HepG2 (cell line): ENCODE measurements at regions not wholly inside any gene's neighbourhood (a gene's known extent, or its start where the extent isn't known, plus 50 kb on each side); places are given as distances from the start of the nearest gene placed in this dataset.

Experiments
- CTCF ChIP-seq: sonication (generic); formaldehyde crosslinking; IDR thresholded peaks from 2 replicates; pipeline ENCODE4 v1.5.0; 2020; ENCODE audit warnings: mild to moderate bottlenecking, missing genetic modification reagents, moderate library complexity
- EP300 ChIP-seq, 3 experiments: sonication (generic) in 1 of 3; formaldehyde crosslinking in 1 of 3; IDR thresholded peaks; 2 replicates each; pipeline versions ENCODE4 v1.5.1 to v1.6.1; 2011 to 2020; ENCODE audit warnings: low read depth in 2 of 3, low read length in 2 of 3, borderline replicate concordance in 1 of 3, improper control_type of control experiment in 1 of 3, mild to moderate bottlenecking in 1 of 3, missing genetic modification reagents in 1 of 3, moderate library complexity in 1 of 3
- FOXP1 ChIP-seq, 2 experiments: fragments of 450-650 bp in 1 of 2; IDR thresholded peaks; 2 replicates each; pipeline ENCODE4 v1.6.1; 2017 to 2018; ENCODE audit warnings: antibody characterized with exemption in 1 of 2
- HNF4A ChIP-seq: sonication (generic); formaldehyde crosslinking; IDR thresholded peaks from 2 replicates; pipeline ENCODE4 v1.4.0; 2020; ENCODE audit warnings: missing genetic modification reagents
- JUND ChIP-seq: sonication (generic); formaldehyde crosslinking; IDR thresholded peaks from 2 replicates; pipeline ENCODE4 v1.8.0; 2022; ENCODE audit warnings: mild to moderate bottlenecking, missing genetic modification reagents
- POLR2A ChIP-seq, 2 experiments: IDR thresholded peaks; 2 replicates each; pipeline ENCODE4 v1.6.1; 2011; ENCODE audit warnings: low read depth in 2 of 2, low read length in 2 of 2, mild to moderate bottlenecking in 1 of 2, moderate library complexity in 1 of 2; ENCODE audit not compliant: insufficient read depth in 1 of 2
- SMAD1 ChIP-seq: sonication (generic); formaldehyde crosslinking; IDR thresholded peaks from 2 replicates; pipeline ENCODE4 v1.4.0; 2020; ENCODE audit warnings: missing genetic modification reagents, low read depth, mild to moderate bottlenecking, borderline replicate concordance
- SMC3 ChIP-seq: IDR thresholded peaks from 2 replicates; pipeline ENCODE4 v1.6.1; 2011; ENCODE audit warnings: low read length, improper control_type of control experiment
- U2AF1 ChIP-seq: fragments of 200-400 bp; formaldehyde crosslinking; optimal IDR thresholded peaks from 2 replicates; pipeline ENCODE3; 2017; ENCODE audit warnings: mild to moderate bottlenecking, low read depth, low read length
- ZNF382 ChIP-seq: sonication (generic); formaldehyde crosslinking; IDR thresholded peaks from 2 replicates; pipeline ENCODE4 v1.5.0; 2020; ENCODE audit warnings: missing genetic modification reagents, mild to moderate bottlenecking, borderline replicate concordance
- ZNF724P ChIP-seq: sonication (generic); formaldehyde crosslinking; IDR thresholded peaks from 2 replicates; pipeline ENCODE4 v1.8.0; 2022; ENCODE audit warnings: missing genetic modification reagents, borderline replicate concordance

DNA sequence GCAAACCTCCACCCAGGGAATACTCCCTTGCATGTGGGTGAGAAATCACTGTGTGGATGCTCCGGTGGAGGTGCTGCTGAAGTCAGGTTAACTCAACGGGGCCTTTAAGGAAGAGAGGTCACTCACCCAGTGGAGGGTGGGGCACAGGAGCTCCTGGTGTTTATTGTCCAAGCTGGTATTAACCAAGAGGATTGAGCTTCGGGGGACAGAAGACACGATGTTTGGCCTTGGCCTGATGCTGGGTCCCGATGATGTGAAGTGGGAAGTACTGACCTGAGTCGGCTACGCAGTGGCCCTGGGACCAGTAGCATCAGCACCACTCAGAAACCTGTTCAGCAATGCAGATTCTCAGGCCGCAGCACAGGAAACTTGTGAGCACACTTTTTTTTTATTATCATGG is 85.7 kb upstream of the WASF3 start:
- no peak for TF ChIP-seq FOXP1 (IDR thresholded peaks at IDR 0.05)
- no peak for TF ChIP-seq FOXP1 (CRISPR knock-in tag; IDR thresholded peaks at IDR 0.05)
- no peak for TF ChIP-seq JUND (CRISPR knock-in tag)
- no peak for TF ChIP-seq CTCF (CRISPR knock-in tag)
- TF ChIP-seq U2AF1, result no peak
- TF ChIP-seq POLR2A (IDR thresholded peaks at IDR 0.05; ENCODE audit: insufficient read depth in 1 of 2, low read depth in 2 of 2, low read length in 2 of 2), result no peak
- no peak for TF ChIP-seq ZNF724P (CRISPR knock-in tag)
- TF ChIP-seq EP300 (IDR thresholded peaks at IDR 0.05; ENCODE audit: low read depth in 2 of 2, low read length in 2 of 2), result no peak
- no peak for TF ChIP-seq EP300 (CRISPR knock-in tag; IDR thresholded peaks at IDR 0.05; ENCODE audit: borderline replicate concordance)
- TF ChIP-seq HNF4A, result no peak
- no peak for TF ChIP-seq SMC3
- TF ChIP-seq ZNF382 (CRISPR knock-in tag), result no peak
- no peak for TF ChIP-seq SMAD1 (CRISPR knock-in tag)
